ENCODE measurements at regions not wholly inside any gene's neighbourhood (a gene's known extent, or its start where the extent isn't known, plus 50 kb on each side); places are given as distances from the start of the nearest gene placed in this dataset.

- Mint-ChIP-seq H3K27ac (no peak overlapping the region), H3K36me3 (no peaks in the 10 kb centered on the region)
Observed at GRCh38 chr5:121550989-121551388, 300.7 kb upstream of the FTMT start.

GRCh38 chr5:121559832-121560231, 291.9 kb upstream of the FTMT start:
- DNase-seq (no peak), ATAC-seq (ENCODE audit: low read depth) (no peak)
- no peak overlapping the region for H3K4me3 Mint-ChIP-seq
- no peak overlapping the region for H3K27ac Mint-ChIP-seq
- H3K4me1 Mint-ChIP-seq = no peaks in the 10 kb centered on the region
- H3K9me3 Mint-ChIP-seq = peaks cover 2% of the 10 kb centered on the region
- POLR2A ChIA-PET = no interaction called here
- no peaks in the 10 kb centered on the region for H3K36me3 Mint-ChIP-seq
- no peaks in the 10 kb centered on the region for H3K27me3 Mint-ChIP-seq

More at GRCh38 chr5:121550989-121551388, 300.7 kb upstream of the FTMT start:
- Mint-ChIP-seq H3K4me3 (no peak overlapping the region), H3K4me1 (no peaks in the 10 kb centered on the region), H3K9me3 (peaks cover under 1% of the 10 kb centered on the region), H3K27me3 (no peaks in the 10 kb centered on the region)
- POLR2A ChIA-PET = no interaction called here
- ATAC-seq (ENCODE audit: low read depth) = no peak
- no peak for DNase-seq

GRCh38 chr5:121572061-121572460, 279.6 kb upstream of the FTMT start:
- Mint-ChIP-seq H3K9me3 (peaks cover 10% of the 10 kb centered on the region), H3K4me3 (no peak overlapping the region), H3K27me3 (no peaks in the 10 kb centered on the region), H3K27ac (no peak overlapping the region), H3K36me3 (no peaks in the 10 kb centered on the region), H3K4me1 (no peaks in the 10 kb centered on the region)
- DNase-seq (no peak), ATAC-seq (ENCODE audit: low read depth) (no peak)
- POLR2A ChIA-PET = no interaction called here

GRCh38 chr5:121573721-121574382, 277.8 kb upstream of the FTMT start:
- no peak overlapping the region for H3K4me3 Mint-ChIP-seq
- H3K9me3 Mint-ChIP-seq = peaks cover 10% of the 10 kb centered on the region
- no peaks in the 10 kb centered on the region for H3K27me3 Mint-ChIP-seq
- H3K27ac Mint-ChIP-seq = no peak overlapping the region
- ATAC-seq (ENCODE audit: low read depth) (no peak), DNase-seq (no peak)
- no peaks in the 10 kb centered on the region for H3K4me1 Mint-ChIP-seq
- POLR2A ChIA-PET = no interaction called here
- no peaks in the 10 kb centered on the region for H3K36me3 Mint-ChIP-seq

GRCh38 chr5:121581588-121581987, 270.1 kb upstream of the FTMT start:
- POLR2A ChIA-PET = no interaction called here
- DNase-seq (no peak), ATAC-seq (ENCODE audit: low read depth) (no peak)
- no peak overlapping the region for H3K4me3 Mint-ChIP-seq
- peaks cover 2% of the 10 kb centered on the region for H3K9me3 Mint-ChIP-seq
- no peaks in the 10 kb centered on the region for H3K36me3 Mint-ChIP-seq
- H3K27me3 Mint-ChIP-seq = no peaks in the 10 kb centered on the region
- H3K4me1 Mint-ChIP-seq = no peaks in the 10 kb centered on the region
- no peak overlapping the region for H3K27ac Mint-ChIP-seq

- no peak for DNase-seq
- peaks cover 6% of the 10 kb centered on the region for H3K9me3 Mint-ChIP-seq
- no peaks in the 10 kb centered on the region for H3K4me1 Mint-ChIP-seq
- no peak overlapping the region for H3K4me3 Mint-ChIP-seq
- ATAC-seq (ENCODE audit: low read depth) = no peak
- no peaks in the 10 kb centered on the region for H3K36me3 Mint-ChIP-seq
- no peak overlapping the region for H3K27ac Mint-ChIP-seq
- no peaks in the 10 kb centered on the region for H3K27me3 Mint-ChIP-seq
- POLR2A ChIA-PET = no interaction called here
Observed at GRCh38 chr5:121596882-121597281, 254.8 kb upstream of the FTMT start.

GRCh38 chr5:121608826-121609225, 242.9 kb upstream of the FTMT start:
- Mint-ChIP-seq H3K36me3 (no peaks in the 10 kb centered on the region), H3K27ac (no peak overlapping the region), H3K4me1 (no peaks in the 10 kb centered on the region), H3K4me3 (no peak overlapping the region), H3K9me3 (peaks cover 8% of the 10 kb centered on the region), H3K27me3 (no peaks in the 10 kb centered on the region)
- ATAC-seq (ENCODE audit: low read depth) (no peak), DNase-seq (no peak)
- POLR2A ChIA-PET = no interaction called here

- no peaks in the 10 kb centered on the region for H3K9me3 Mint-ChIP-seq
- H3K4me1 Mint-ChIP-seq = no peaks in the 10 kb centered on the region
- no peaks in the 10 kb centered on the region for H3K27me3 Mint-ChIP-seq
- no peak overlapping the region for H3K27ac Mint-ChIP-seq
- no peak for ATAC-seq (ENCODE audit: low read depth)
- no peak for DNase-seq
- H3K36me3 Mint-ChIP-seq = no peaks in the 10 kb centered on the region
- H3K4me3 Mint-ChIP-seq = no peak overlapping the region
- POLR2A ChIA-PET = no interaction called here
Observed at GRCh38 chr5:121624035-121624434, 227.6 kb upstream of the FTMT start.

GRCh38 chr5:121628783-121629182, 222.9 kb upstream of the FTMT start:
- Mint-ChIP-seq H3K36me3 (no peaks in the 10 kb centered on the region), H3K27me3 (no peaks in the 10 kb centered on the region), H3K4me1 (no peaks in the 10 kb centered on the region), H3K27ac (no peak overlapping the region), H3K4me3 (no peak overlapping the region), H3K9me3 (no peaks in the 10 kb centered on the region)
- ATAC-seq (ENCODE audit: low read depth) (no peak), DNase-seq (no peak)
- POLR2A ChIA-PET = no interaction called here

GRCh38 chr5:121630402-121630801, 221.3 kb upstream of the FTMT start:
- POLR2A ChIA-PET = no interaction called here
- no peaks in the 10 kb centered on the region for H3K4me1 Mint-ChIP-seq
- DNase-seq = no peak
- H3K36me3 Mint-ChIP-seq = no peaks in the 10 kb centered on the region
- H3K27me3 Mint-ChIP-seq = no peaks in the 10 kb centered on the region
- ATAC-seq (ENCODE audit: low read depth) = no peak
- H3K27ac Mint-ChIP-seq = no peak overlapping the region
- H3K9me3 Mint-ChIP-seq = no peaks in the 10 kb centered on the region
- H3K4me3 Mint-ChIP-seq = no peak overlapping the region

- POLR2A ChIA-PET = no interaction called here
- Mint-ChIP-seq H3K27me3 (no peaks in the 10 kb centered on the region), H3K9me3 (peaks cover 1% of the 10 kb centered on the region), H3K27ac (no peak overlapping the region), H3K36me3 (no peaks in the 10 kb centered on the region), H3K4me3 (no peak overlapping the region), H3K4me1 (no peaks in the 10 kb centered on the region)
- DNase-seq = no peak
- no peak for ATAC-seq (ENCODE audit: low read depth)
Observed at GRCh38 chr5:121634946-121635345, 216.7 kb upstream of the FTMT start.

- no peak overlapping the region for H3K27ac Mint-ChIP-seq
- no peak overlapping the region for H3K4me3 Mint-ChIP-seq
- H3K27me3 Mint-ChIP-seq = no peaks in the 10 kb centered on the region
- peaks cover 1% of the 10 kb centered on the region for H3K9me3 Mint-ChIP-seq
- POLR2A ChIA-PET = no interaction called here
- ATAC-seq (ENCODE audit: low read depth) (no peak), DNase-seq (no peak)
- no peaks in the 10 kb centered on the region for H3K4me1 Mint-ChIP-seq
- H3K36me3 Mint-ChIP-seq = no peaks in the 10 kb centered on the region
Observed at GRCh38 chr5:121638126-121638525, 213.6 kb upstream of the FTMT start.

- peaks cover 1% of the 10 kb centered on the region for H3K9me3 Mint-ChIP-seq
- no peaks in the 10 kb centered on the region for H3K27me3 Mint-ChIP-seq
- H3K4me3 Mint-ChIP-seq = no peak overlapping the region
- DNase-seq (no peak), ATAC-seq (ENCODE audit: low read depth) (no peak)
- H3K36me3 Mint-ChIP-seq = no peaks in the 10 kb centered on the region
- H3K4me1 Mint-ChIP-seq = no peaks in the 10 kb centered on the region
- POLR2A ChIA-PET = no interaction called here
- no peak overlapping the region for H3K27ac Mint-ChIP-seq
Observed at GRCh38 chr5:121640298-121640697, 211.4 kb upstream of the FTMT start.

GRCh38 chr5:121658221-121658620, 193.5 kb upstream of the FTMT start:
- H3K4me1 Mint-ChIP-seq = no peaks in the 10 kb centered on the region
- H3K4me3 Mint-ChIP-seq = no peak overlapping the region
- no peak for ATAC-seq (ENCODE audit: low read depth)
- H3K27ac Mint-ChIP-seq = no peak overlapping the region
- no peaks in the 10 kb centered on the region for H3K27me3 Mint-ChIP-seq
- POLR2A ChIA-PET = no interaction called here
- DNase-seq = no peak
- H3K36me3 Mint-ChIP-seq = no peaks in the 10 kb centered on the region
- no peaks in the 10 kb centered on the region for H3K9me3 Mint-ChIP-seq

- Mint-ChIP-seq H3K27ac (no peak overlapping the region), H3K4me1 (no peaks in the 10 kb centered on the region), H3K9me3 (peaks cover 5% of the 10 kb centered on the region), H3K4me3 (no peak overlapping the region), H3K27me3 (no peaks in the 10 kb centered on the region), H3K36me3 (no peaks in the 10 kb centered on the region)
- ATAC-seq (ENCODE audit: low read depth) (no peak), DNase-seq (no peak)
- POLR2A ChIA-PET = no interaction called here
Observed at GRCh38 chr5:121660142-121660541, 191.5 kb upstream of the FTMT start.
